C1 segment of cervical spinal cord (tissue), 14 donors: ENCODE measurements at regions not wholly inside any gene's neighbourhood (a gene's known extent, or its start where the extent isn't known, plus 50 kb on each side); places are given as distances from the start of the nearest gene placed in this dataset.

Source experiments
- DNase-seq, 14 donors: peaks; one replicate each; lab custom pipeline; 2025; lab: John Stamatoyannopoulos, UW

DNA sequence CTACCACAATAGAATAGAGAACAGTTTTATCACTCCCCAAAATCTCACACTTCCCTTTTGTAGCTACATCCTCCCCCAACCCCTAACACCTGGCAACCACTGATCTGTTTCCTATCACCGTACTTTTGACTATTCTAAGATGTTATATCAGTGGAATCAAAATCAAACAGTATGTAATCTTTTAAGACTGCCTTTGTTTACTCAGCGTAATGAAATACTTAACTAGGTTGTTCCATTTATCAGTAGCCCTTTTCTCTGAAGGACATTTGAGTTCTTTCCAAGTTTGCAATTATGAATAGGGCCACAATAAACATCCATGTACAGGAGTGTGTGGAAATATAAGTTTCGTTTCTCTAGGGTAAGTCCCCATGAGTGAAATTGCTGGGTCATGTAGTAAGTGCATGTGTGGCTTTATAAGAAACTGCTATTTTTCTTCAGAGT is 372.3 kb downstream of the SV2B start:
- DNase-seq: no peak

DNA sequence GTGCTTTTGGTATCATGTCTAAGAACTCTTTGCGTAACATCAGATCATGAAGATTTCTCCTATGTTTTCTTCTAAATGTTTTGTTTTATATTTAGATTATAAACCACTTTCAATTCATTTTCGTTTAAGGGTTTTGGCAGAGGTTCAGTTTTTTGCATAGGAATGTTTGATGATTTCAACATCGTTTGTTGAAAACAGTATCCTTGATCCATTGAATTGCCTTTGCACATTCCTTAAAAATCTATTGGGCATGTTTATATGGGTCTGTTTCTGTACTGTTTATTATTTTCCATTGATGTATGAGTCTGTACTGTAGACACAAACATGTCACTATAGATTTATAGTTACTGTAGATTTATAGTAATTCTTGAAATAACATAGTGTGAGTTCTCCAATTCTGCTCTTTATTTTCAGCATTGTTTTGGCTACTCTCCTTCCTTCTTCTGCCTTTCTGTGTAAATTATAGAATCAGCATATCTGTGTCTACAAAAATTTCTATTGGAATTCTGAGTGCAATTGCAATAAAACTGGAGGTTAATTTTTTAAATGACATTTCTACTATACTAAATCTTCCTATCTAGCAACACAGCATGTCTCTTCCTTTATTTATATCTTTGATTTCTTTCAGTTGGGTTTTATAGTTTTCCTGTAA is 374.0 kb downstream of the SV2B start:
- no peak for DNase-seq

DNA sequence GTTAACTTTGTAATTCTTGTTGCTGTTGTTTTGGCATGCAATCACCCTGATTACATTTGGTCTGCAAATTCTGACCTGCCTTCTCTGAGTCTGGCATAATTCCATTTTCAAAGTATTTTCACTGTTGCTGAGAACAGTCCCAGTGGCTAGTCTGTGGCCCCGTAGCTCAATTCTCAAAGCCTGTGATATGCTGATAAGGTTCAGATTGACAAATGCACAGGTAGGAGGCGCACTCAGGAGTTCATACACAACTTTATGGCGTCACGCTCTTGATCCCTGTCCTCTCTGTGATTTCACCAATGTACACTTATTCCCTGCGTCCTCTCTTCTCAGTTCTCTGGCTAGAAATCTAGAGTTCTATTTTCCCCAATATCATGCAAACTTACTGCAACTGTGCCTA is 376.6 kb upstream of the SLCO3A1 start:
- no peak for DNase-seq

DNA sequence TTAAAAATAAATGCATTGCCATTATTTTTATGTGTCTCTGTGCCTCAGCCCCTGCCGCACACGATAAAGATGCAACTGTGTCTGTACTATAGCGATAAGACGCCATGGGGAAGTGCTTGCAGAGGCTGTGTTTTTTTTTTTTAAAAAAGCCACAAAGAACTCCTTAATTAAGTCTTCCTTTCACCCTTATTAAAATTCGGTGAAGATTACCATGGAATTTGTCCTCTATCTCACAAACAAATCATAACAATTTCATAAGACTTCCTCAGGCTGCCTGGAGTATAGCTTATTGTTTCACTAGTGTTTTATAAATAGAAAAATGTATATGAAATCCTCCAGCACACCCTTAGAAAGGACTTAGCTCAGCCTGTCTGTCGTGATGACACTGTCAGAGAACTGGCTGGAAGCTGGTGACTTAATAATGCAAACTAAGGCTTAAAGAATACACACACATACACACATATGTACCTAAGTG is 374.8 kb upstream of the SLCO3A1 start:
- DNase-seq: no peak

DNA sequence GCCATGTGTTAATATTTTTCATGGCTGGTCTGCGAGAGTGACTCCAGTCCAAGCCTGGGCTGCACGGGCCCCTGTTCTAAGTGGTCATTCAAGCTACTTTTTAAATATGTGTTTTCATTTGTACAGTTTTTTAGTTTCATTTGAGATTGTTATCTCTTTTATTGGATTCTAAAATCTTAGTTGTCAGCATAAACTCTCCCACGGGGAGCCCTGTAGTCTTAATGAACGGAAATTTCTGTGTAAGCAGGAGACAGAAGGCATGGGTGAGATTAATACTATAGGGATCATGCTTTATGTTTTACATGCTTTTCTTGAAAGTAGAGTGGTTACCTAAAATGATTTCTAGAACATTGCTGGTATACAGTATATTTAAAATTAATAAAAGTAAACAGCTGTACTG is 373.1 kb upstream of the SLCO3A1 start:
- DNase-seq: no peak

DNA sequence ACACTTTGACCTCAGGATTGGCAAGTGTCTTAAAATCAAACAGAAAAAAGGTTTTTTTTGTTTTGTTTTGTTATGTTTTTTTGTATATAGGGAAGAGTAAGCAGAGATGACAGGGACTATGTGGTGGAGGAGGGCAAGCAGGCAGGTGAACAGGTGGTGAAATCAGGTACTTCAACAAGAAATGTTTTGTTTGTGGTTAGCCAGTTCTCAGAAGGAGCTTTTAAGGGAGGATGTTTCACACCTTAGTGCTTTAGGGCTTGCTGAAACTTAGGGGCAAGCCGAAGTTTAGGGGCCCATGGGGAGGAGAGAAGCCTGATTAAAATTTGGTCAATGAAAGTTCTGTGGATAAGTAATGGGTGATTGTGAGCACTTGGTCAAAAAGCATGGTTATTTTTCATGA is 370.7 kb upstream of the SLCO3A1 start:
- no peak for DNase-seq

DNA sequence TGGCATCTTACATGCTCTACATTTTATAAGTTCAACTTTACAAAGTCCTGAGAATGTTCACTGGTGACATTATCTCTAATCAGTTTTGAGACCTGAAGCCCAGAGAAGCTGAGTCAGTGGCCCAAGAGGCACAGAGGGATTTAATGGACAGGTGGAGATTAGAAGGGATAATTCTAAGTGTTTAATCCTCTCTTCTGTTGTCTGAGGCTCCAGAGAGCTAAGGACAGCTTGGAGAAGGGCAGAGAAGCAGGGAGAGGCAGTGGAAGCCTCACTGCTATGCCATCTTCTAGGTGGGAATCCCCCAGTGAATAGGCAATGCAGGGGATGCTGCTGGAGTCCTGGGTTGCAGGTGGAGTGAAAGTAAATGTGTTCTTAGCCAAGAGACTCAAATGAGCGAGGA is 369.4 kb upstream of the SLCO3A1 start:
- no peak for DNase-seq

DNA sequence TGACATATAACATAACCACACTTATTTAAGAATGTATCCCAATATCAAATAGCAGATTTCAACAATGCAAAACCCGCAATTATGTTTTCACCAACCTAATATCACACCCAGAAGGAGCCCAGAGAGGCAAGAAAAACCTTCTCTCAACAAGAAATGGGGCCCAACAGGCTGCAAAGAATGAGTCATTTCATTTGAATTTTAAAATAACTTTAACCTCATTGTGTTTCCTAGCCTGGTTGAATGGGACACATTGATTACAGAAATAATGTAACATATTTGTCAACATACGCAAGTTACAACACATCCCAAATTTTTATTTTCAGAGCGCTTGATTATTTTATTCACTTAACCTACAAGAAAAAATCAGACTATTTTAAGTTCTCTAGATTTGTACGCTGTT is 365.1 kb upstream of the SLCO3A1 start:
- DNase-seq: no peak

DNA sequence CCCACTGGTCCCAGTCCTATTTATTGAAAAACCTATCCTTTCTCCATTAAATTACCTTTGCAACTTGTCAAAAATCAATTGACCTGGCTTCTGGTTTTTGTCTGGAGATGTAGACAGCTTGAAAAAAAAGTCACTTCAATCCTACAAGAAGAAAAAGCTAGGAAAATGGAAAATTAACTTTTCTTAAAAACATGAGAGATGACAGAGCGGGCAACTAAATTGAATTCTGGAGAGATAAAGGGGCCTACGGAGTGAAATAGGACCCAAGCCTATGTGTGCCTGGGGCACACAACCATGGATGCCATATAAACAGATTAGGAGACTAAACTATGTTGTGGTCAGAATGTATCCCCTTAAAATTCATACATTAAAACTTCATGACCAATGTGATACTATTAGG is 363.3 kb upstream of the SLCO3A1 start:
- DNase-seq: no peak

DNA sequence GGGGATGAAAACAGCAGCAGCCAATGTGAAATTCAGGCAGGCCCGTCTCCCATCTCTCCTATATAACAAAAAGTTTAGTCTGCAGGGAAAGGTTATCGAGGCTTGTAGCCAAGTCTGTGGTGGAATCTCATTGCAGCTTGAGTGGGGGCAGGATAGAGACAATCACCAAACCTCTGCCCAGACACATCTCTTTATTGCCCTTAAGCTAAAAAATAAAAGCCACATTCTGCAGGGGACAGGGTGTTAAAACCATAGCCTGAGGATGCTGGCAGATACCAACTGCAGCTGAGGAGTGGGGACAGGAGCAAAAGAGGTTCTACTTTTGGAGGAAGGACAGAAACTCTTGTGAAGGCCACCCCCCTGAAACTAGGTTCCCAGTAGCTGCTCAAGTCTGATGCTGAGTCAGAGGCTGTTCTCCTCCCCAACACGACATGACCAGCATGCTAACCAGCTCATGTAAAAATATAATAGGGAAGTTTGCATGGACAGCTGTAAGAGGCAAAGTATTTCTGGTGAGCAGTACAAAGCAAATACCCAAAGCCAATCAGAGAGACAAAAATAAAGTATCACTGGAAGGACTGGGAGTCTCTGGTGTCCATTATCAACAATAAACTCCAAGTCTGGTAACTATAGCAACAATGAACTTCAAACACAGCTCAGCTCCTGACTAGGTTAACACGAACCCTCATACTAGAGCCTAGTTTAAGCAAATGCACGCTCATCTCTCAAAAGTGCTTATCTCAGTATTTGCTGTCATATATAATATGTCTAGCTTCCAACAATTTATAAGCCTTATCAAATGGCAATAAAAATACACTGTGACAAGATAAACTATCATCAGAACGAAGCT is 362.2 kb upstream of the SLCO3A1 start:
- DNase-seq: no peak

DNA sequence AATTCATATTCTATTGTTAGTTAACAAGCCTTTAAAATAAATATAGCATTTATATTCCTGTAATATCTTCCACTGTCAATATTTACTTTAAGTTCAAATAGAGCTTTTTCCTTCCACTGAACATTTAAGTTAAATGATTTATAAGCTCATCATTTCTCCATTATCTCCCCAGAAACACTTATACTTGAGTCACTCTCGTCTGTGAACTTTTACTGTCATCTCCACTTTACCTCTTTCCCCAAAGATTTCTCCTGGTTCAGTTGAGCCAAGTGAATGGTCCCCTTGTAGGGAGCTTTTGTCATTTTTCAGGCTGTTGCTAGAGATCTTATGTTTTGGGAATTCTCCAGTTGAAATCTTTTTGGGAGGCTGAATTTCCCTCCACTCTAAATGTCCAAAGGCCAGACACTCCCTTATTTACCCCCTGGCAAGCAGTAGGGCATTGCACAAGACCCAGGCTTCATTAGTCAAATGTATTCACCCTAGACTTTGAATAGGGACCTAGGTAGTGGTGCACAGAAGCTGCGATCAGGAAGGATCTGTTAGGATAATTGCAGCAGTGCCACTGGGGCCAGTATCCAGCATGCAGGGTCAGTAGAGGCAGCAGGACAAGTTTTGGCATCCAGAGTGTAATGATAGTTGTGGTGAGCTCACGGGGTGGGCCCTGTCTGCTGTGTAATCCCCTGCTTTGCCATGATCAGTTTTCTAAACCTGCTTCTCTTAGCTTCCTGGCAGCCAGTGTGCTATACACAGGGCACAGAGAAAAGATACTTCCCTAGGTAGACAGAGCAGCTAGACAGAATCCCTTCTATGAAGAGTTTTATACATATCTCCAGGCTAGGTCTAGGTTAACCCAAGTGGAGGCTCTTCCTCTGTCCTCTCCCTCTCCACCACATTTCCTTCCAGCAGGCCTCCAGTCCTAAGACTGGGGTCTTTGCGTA is 356.5 kb upstream of the SLCO3A1 start:
- no peak for DNase-seq

DNA sequence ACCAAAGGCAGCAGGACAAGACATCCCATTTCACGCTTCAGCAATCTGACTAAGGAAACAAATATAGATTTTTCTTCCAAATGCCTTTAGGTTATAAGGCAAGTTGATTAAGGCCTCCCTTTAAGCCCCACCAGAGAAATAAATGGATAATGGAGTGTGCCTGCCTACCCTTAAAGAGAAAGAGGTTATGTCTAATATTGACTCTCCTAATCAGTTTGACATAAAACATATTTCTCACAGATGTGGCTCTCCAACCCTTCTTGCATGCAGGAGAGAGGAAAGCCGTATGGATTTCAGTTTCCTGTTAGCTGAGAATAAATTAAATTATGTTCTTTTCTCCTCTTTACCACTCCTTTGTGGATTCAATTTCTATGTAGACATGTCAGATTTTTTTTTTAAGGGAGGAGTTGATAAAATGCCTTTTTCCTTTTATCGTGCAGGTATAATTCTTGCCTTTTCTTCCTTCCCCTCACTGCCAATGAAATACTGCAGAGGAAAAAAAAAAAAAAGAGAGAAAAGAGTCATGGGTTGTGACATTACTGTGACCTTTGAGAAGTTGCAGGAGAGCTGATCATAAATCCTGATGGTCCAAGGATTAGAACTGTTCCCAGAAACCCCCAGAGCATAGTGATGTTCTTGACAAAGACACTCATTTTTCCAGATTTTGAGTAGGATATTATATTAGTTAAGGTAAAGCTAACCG is 355.3 kb upstream of the SLCO3A1 start:
- DNase-seq: no peak

DNA sequence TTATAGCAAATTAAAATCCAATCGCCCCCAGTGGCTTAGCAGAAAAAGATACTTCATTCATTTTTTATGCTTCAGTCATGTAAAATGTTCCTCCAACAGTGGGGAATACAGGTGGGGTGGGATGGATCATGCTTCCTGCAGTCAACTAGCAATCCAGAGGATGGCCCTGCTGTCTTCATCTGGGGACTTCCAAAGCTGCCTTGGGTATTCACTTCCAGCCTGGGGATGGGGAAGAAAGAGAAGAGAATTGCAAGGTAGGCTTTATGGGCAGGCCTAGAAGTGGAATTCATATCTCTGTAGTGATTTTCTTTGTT is 354.8 kb upstream of the SLCO3A1 start:
- no peak for DNase-seq

DNA sequence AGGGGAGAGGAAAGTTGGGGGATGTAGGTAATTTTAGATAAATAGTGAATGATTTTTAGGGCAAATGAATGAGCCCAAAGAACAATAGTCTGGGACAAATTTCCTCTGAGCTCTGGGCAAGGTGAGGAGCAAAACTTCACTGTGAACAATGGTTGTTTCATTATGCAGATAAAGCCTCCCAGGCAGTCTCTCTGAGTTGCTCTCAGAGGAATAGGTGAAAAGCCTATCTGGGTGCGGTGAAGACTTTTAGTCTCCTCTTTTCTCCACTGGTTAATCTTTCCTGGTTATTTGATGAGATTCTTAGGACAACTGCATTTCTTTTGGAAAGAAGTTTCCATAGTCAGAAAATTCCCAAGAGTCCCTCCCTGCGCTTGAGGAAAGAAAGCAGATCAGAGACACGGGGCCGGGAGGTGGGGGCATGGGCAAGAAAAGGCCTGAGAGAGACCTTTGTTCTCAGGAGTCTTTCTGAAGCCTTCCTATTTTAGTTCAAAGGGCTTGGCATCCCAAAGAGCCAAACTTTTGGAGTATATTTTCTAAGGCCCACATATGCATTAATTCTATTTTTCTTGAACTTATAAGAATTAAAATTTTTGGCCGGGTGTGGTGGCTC is 353.6 kb upstream of the SLCO3A1 start:
- no peak for DNase-seq

DNA sequence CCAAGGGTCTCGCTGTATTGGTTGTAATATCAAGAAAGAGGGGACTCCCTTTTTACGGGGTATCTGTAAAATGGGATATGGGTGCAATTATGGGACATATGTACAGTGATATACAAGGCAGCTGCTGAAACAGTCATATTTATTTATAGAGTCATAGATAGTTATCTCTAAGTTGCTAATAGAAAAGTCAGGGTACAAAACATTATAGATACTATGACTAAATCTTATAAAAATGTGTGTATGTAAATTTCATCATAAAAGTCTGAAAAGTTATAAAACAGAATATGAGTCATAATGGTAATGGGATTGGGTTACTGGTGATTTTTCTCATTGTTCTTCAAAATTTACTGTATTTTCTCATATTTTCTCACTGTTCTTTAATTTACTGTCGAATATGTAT is 344.9 kb upstream of the SLCO3A1 start:
- no peak for DNase-seq

DNA sequence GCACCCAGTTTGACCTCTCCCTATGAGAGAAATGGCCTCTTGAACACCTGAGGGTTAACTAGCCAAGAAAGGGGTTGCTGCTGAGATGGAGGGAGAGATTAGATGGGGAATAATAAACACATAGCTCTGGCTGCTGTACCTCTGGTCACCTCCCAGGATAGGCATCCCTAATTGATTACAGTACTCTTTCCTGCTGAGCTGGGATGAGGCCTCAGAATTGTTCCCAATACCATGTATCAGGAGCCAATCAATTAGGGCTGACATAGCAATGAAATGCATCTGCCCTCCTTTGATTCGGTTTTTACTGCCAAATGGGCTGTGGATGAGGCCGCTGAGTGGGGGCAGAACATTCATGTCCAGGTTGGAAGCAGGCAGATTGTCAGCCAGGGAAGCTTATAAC is 339.4 kb upstream of the SLCO3A1 start:
- no peak for DNase-seq

DNA sequence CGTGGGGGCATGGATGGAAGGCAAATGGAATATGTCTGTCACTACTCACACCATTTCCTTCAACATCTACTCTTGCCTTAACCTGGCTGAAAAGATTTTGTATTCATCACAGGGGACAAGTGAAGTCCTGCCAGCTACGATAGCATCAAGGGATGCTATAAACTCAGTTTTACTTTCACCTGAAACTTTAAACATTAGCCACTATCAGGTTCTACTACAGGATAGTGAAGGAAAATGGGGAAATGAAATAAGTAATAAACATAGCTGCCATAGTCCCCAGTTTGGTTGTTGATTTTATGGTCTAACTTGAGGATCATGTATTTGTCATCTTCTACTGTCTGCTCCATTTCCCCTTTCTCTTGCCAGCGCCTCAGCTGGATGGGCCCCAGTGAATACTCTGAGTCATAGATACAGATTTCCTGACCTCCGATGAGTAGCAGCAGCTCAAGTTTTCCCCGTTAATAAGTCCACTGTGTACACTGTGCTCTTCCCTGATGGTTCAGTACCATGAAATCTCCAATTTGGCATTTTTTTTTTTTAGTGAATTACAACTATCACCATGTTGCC is 338.2 kb upstream of the SLCO3A1 start:
- no peak for DNase-seq

DNA sequence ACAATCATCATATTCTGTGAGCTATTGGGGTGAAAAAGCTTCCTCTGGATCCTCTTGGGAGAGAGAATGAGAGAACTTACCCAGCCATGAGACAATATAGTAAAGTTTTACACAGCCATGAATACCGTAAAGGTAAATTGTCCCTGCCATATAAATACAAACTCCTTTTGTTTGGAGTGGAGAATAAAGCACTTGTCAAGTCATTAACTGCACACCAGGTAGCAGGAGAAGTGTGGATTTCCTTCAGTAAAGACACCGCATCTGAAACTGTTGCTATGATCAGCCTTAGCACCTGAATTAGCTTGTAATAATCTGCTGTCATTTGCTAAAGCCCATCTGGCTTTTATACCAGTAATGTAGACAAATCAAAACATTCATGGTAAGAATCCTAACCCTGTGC is 336.6 kb upstream of the SLCO3A1 start:
- DNase-seq: no peak

DNA sequence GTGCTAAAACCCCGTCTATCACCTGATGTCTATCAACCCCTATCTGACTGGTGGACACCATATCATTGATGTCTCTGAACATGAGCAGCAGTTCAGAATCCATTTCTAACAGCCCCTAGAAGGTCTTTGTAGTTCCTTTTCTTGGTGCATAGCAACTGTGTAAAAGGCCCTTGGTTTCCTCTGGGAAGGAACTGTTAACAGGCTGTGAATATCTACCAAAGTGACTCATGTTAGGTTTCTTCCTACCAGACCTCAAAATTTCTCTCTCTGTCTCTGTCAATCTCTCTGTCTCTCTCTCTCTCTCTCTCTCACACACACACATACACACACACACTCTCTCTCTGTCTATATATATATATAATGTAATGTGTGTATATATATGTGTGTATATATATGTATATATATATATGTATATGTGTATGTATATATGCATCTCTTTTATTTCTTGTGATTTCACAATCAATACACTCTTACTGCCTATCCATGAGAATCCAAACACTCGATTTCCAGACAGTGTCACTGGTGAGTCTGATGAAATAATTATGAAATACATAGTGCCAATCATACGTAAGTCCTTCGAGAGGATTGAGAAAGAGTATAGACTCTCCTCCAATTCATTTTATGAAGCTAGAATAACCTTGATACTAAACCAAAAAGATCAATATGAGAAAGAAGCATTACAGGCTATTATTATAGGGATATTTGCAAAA is 335.9 kb upstream of the SLCO3A1 start:
- DNase-seq: no peak

DNA sequence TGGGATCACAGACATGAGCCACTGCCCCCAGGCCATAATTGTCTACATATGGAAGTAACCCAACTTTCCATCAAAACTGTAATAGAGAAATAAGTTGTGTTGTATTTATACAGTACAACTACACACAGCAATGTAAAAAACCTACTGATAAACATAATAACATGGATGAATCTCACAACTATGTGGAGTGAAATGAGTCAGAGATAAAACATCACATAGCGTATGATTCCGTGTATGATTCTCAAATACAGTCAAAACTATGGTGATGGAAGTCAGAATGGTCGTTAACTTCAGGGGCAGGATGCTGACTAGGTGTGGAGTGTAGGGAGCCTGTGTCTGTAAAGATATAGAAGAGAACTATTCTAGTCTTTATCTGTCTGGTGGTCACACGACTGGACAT is 332.7 kb upstream of the SLCO3A1 start:
- DNase-seq: no peak
